ENCODE measurements at regions not wholly inside any gene's neighbourhood (a gene's known extent, or its start where the extent isn't known, plus 50 kb on each side); places are given as distances from the start of the nearest gene placed in this dataset.

DNA sequence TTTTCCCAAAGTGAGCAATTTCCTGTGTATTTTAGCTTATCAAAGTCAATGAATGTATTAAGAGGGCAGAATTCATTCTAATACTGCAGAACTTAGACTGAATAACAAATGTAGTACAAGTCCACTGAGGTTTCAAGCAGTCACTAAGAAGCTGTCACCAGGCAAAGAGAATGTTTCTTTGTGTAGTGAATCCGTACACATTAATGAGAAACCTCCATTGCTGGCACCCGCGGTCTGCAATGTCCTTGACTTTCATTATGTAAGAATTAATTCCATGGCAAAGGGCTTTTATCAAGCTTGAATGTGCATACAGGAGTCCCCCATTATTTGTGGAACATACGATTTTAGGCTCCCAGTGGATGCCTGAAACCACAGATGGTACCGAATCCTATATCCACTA is 719.5 kb upstream of the TMPRSS15 start:
- TF ChIP-seq CTCF (IDR thresholded peaks at IDR 0.05; ENCODE audit: insufficient read depth, low read depth, low read length): no peak
- no peak for TF ChIP-seq EZH2 (IDR thresholded peaks at IDR 0.05; ENCODE audit: insufficient read depth, low read length)

Data from astrocyte (in vitro differentiated cells and primary cell).